HepG2 (cell line): ENCODE measurements at regions not wholly inside any gene's neighbourhood (a gene's known extent, or its start where the extent isn't known, plus 50 kb on each side); places are given as distances from the start of the nearest gene placed in this dataset.

Experiments used
- ADNP ChIP-seq: sonication (generic); formaldehyde crosslinking; IDR thresholded peaks from 2 replicates; pipeline ENCODE4 v1.4.0; 2020; ENCODE audit warnings: missing genetic modification reagents
- FOXA1 ChIP-seq, 2 experiments: fragments of 450-650 bp in 1 of 2; sonication (generic) in 1 of 2; formaldehyde crosslinking in 1 of 2; IDR thresholded peaks; 2 replicates each; pipeline versions ENCODE4 v1.4.0 to v1.6.1; 2016 to 2020; ENCODE audit warnings: missing genetic modification reagents in 1 of 2
- HCFC1 ChIP-seq: fragments of 150-350 bp; IDR thresholded peaks from 2 replicates; pipeline ENCODE4 v1.6.1; 2014; ENCODE audit warnings: low read depth, low read length
- IKZF5 ChIP-seq: IDR thresholded peaks from 2 replicates; pipeline ENCODE4 v1.6.1; 2018; ENCODE audit warnings: missing genetic modification reagents, mild to moderate bottlenecking, missing compliant biosample characterization
- RNF2 ChIP-seq: fragments of 450-650 bp; conservative IDR thresholded peaks from 2 replicates; pipeline ENCODE4 v1.6.1; 2016; ENCODE audit warnings: low read depth
- ZNF274 ChIP-seq: sonication (generic); formaldehyde crosslinking; IDR thresholded peaks from 2 replicates; pipeline ENCODE4 v1.5.1; 2020; ENCODE audit warnings: mild to moderate bottlenecking, missing genetic modification reagents
- ZNF761 ChIP-seq: sonication (generic); formaldehyde crosslinking; conservative IDR thresholded peaks from 2 replicates; pipeline ENCODE4 v1.4.0; 2020; ENCODE audit warnings: mild to moderate bottlenecking, missing genetic modification reagents

GRCh38 chr3:118447339-118447738 lies 587.3 kb downstream of the IGSF11 start:
- TF ChIP-seq HCFC1 (no peak), RNF2 (no peak), IKZF5 (CRISPR knock-in tag) (no peak), FOXA1 (IDR thresholded peaks at IDR 0.05) (no peak), FOXA1 (CRISPR knock-in tag; IDR thresholded peaks at IDR 0.05) (no peak), ZNF761 (no peak), ADNP (CRISPR knock-in tag) (no peak), ZNF274 (CRISPR knock-in tag) (no peak)
